ENCODE measurements at regions not wholly inside any gene's neighbourhood (a gene's known extent, or its start where the extent isn't known, plus 50 kb on each side); places are given as distances from the start of the nearest gene placed in this dataset.

DNA sequence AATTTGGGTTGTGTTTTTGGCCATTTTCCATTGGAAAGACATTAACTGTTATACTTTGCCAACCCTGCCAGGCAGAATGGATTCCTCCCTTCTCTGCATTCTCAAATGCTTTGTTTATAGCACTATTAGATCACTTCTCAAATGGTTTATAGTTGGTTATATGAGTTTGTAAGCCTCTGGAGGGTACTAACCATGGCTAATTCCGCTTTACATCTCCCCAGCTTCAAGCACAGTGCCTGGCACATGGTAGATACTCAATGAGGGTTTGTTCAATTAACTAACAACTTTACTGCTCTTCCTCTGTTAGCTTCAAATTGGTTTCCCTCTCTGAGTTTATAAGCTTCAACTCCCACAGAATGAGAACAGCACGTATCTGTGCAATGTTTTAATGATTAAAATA, 213.5 kb downstream of the SOX11 start:
- TF ChIP-seq, protein P1, sequence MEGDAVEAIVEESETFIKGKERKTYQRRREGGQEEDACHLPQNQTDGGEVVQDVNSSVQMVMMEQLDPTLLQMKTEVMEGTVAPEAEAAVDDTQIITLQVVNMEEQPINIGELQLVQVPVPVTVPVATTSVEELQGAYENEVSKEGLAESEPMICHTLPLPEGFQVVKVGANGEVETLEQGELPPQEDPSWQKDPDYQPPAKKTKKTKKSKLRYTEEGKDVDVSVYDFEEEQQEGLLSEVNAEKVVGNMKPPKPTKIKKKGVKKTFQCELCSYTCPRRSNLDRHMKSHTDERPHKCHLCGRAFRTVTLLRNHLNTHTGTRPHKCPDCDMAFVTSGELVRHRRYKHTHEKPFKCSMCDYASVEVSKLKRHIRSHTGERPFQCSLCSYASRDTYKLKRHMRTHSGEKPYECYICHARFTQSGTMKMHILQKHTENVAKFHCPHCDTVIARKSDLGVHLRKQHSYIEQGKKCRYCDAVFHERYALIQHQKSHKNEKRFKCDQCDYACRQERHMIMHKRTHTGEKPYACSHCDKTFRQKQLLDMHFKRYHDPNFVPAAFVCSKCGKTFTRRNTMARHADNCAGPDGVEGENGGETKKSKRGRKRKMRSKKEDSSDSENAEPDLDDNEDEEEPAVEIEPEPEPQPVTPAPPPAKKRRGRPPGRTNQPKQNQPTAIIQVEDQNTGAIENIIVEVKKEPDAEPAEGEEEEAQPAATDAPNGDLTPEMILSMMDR (conservative IDR thresholded peaks at IDR 0.05; ENCODE audit: low read depth, low read length) = no peak
- no peak for DNase-seq (ENCODE audit: low read depth)

GRCh38 chr2:5908071-5908470, 215.9 kb downstream of the SOX11 start:
- DNase-seq (ENCODE audit: low read depth) = no peak
- H3K4me3 ChIP-seq (ENCODE audit: low read length) = no peak overlapping the region
- TF ChIP-seq, protein P1 (conservative IDR thresholded peaks at IDR 0.05; ENCODE audit: low read depth, low read length) = no peak

More for the DNA sequence above, 213.5 kb downstream of the SOX11 start:
- H3K4me3 ChIP-seq (ENCODE audit: low read length) = no peak overlapping the region

DNA sequence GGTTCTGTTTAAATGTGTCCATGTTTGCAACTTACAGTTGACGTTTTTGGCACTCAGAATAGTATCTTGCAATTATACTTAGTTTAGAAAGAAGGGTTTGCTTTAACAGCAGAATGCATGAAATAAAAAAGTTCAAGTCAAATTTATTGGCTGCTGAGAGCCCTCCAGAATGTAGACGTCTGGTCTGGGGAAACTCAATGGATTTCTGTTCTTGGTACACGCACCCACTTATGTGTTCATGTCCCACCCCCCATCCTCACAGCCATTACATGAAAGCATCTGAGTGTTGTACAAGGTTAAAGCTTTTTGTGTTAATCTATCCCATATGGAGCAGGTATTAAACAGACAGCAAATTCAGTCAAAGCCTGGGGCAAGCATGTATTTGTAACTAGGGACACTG, 219.5 kb downstream of the SOX11 start:
- no peak for DNase-seq (ENCODE audit: low read depth)
- TF ChIP-seq, protein P1 (conservative IDR thresholded peaks at IDR 0.05; ENCODE audit: low read depth, low read length) = no peak
- H3K4me3 ChIP-seq (ENCODE audit: low read length) = no peak overlapping the region

DNA sequence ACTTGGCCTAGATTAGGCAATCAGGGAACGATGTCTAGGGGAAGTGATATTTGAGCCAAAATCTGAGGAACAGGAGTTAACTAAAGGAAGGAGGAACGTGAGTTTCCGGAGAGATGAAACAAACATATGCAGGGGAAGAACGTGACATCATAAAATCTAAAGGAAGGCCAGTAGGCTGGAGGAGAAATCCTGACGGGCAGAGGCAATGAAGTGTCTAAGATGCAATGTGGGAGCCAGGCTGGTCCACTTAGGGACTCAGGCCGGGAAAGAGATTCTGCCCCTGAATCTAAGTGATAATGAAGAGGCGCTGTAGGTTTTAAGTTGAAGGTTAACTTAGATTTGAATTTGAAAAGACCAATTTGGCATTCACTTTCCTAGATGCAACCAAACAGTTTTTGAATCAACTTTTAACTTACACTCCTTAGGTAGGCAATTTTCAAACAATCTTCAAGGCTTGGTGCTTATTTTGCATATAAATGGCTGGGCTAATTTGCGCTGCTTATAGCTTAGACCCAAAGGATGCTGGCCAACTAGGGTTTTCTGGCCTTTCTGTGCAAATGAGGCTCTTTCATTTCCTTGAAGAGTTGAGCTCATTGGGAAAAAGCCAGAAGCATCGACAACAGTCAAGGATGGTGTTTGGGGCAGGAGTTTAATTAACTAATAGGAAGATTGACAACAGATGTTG, 221.7 kb downstream of the SOX11 start:
- H3K4me3 ChIP-seq (ENCODE audit: low read length) = no peak overlapping the region
- no peak for DNase-seq (ENCODE audit: low read depth)
- TF ChIP-seq, protein P1 (conservative IDR thresholded peaks at IDR 0.05; ENCODE audit: low read depth, low read length) = no peak

GRCh38 chr2:5914811-5915611, 222.8 kb downstream of the SOX11 start:
- DNase-seq (ENCODE audit: low read depth) = peak; percentile 94
- H3K4me3 ChIP-seq (ENCODE audit: low read length) = no peak overlapping the region
- TF ChIP-seq, protein P1 (conservative IDR thresholded peaks at IDR 0.05; ENCODE audit: low read depth, low read length) = peak; percentile 56

DNA sequence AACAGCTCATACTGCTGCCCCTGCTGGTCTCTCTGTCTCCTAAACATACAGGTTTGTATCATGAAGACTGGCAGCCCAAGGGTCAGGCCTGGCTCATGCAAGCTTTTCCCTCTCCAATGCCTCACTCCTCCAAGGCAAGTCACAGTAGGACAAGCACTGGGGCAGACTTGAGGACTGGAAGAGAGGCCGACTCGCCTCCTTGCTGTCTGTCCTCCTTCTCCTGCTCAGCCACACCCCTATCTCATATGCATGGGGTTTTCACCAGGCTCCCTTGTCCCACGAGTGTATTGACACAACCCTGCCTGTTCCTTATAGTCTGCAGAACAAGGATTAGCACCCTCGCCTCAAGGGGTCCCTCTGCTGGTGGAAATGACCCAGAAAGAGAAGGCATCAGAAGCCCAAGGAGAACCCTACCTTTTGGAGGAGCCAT, 223.7 kb downstream of the SOX11 start:
- TF ChIP-seq, protein P1 (conservative IDR thresholded peaks at IDR 0.05; ENCODE audit: low read depth, low read length) = peak; percentile 83
- no peak for DNase-seq (ENCODE audit: low read depth)
- no peak overlapping the region for H3K4me3 ChIP-seq (ENCODE audit: low read length)

All from retinal pigment epithelial cell (primary cell).